ENCODE measurements at regions not wholly inside any gene's neighbourhood (a gene's known extent, or its start where the extent isn't known, plus 50 kb on each side); places are given as distances from the start of the nearest gene placed in this dataset.

GRCh38 chr6:128725271-128726233 is 157.4 kb upstream of the LAMA2 start:
- TF ChIP-seq CTCF (IDR thresholded peaks at IDR 0.05; ENCODE audit: insufficient read depth, low read depth, low read length): peak; percentile 65
- peak; percentile 47 for DNase-seq (ENCODE audit: low read depth)
- no peak overlapping the region for H3K4me3 ChIP-seq (ENCODE audit: low read depth, low read length)

DNA sequence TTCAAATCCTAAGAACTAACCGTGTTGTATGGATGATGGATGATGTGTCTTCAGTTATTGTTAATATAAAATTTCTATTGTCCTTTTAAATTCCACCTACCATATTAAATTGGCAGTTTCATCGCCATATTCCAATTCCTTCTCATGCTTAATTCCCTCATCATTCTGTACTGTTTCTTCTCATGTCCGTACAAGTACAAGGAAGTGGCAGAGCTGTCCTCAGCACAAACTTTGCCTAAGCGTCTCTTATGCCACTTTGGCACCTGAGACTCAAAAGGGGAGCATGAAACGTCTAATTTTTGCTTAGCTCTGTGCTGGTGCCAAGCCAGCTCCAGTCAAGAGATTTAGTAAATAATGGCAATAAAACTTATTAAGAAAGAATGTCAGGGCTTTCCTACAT is 158.2 kb upstream of the LAMA2 start:
- H3K4me3 ChIP-seq (ENCODE audit: low read depth, low read length): no peak overlapping the region
- TF ChIP-seq CTCF (IDR thresholded peaks at IDR 0.05; ENCODE audit: insufficient read depth, low read depth, low read length): no peak
- DNase-seq (ENCODE audit: low read depth): no peak

GRCh38 chr6:128723667-128724066 is 159.3 kb upstream of the LAMA2 start:
- no peak for TF ChIP-seq CTCF (IDR thresholded peaks at IDR 0.05; ENCODE audit: insufficient read depth, low read depth, low read length)
- DNase-seq (ENCODE audit: low read depth): no peak

GRCh38 chr6:128720891-128721290 is 162.0 kb upstream of the LAMA2 start:
- TF ChIP-seq CTCF (IDR thresholded peaks at IDR 0.05; ENCODE audit: insufficient read depth, low read depth, low read length): no peak
- no peak overlapping the region for H3K4me3 ChIP-seq (ENCODE audit: low read depth, low read length)
- no peak for DNase-seq (ENCODE audit: low read depth)

More at GRCh38 chr6:128723667-128724066, 159.3 kb upstream of the LAMA2 start:
- no peak overlapping the region for H3K4me3 ChIP-seq (ENCODE audit: low read depth, low read length)

- DNase-seq (ENCODE audit: low read depth): no peak
- no peak for TF ChIP-seq CTCF (IDR thresholded peaks at IDR 0.05; ENCODE audit: insufficient read depth, low read depth, low read length)
- H3K4me3 ChIP-seq (ENCODE audit: low read depth, low read length): no peak overlapping the region
Observed at GRCh38 chr6:128719786-128720185, 163.2 kb upstream of the LAMA2 start.

GRCh38 chr6:128713461-128713860 is 169.5 kb upstream of the LAMA2 start:
- DNase-seq (ENCODE audit: low read depth): peak; percentile 55
- H3K4me3 ChIP-seq (ENCODE audit: low read depth, low read length): no peak overlapping the region
- no peak for TF ChIP-seq CTCF (IDR thresholded peaks at IDR 0.05; ENCODE audit: insufficient read depth, low read depth, low read length)
